HUES64 (cell line): ENCODE measurements at regions not wholly inside any gene's neighbourhood (a gene's known extent, or its start where the extent isn't known, plus 50 kb on each side); places are given as distances from the start of the nearest gene placed in this dataset.
"Not testable (repeated sequence)": the region's sequence is repeated elsewhere in the genome, so short reads cannot be mapped to it uniquely, and the experiment has no call there.

Experiments
- H3K27ac ChIP-seq: 2 replicates; pipeline ENCODE4 v1.7.0; 2013; ENCODE audit warnings: low read depth, low read length, inconsistent platforms
- H3K27me3 ChIP-seq: 2 replicates; pipeline ENCODE4 v1.6.1; 2013; ENCODE audit warnings: mild to moderate bottlenecking, low read length; ENCODE audit not compliant: insufficient read depth
- H3K36me3 ChIP-seq: 2 replicates; pipeline ENCODE4 v1.6.1; 2013; ENCODE audit warnings: mild to moderate bottlenecking, low read length; ENCODE audit not compliant: insufficient read depth
- H3K4me1 ChIP-seq: 2 replicates; pipeline ENCODE4 v1.6.1; 2013; ENCODE audit warnings: mild to moderate bottlenecking, low read length, moderate library complexity; ENCODE audit not compliant: insufficient read depth
- H3K4me3 ChIP-seq: 2 replicates; pipeline ENCODE4 v1.5.1; 2013; ENCODE audit warnings: mild to moderate bottlenecking, low read length, moderate library complexity
- H3K9ac ChIP-seq: 2 replicates; pipeline ENCODE4 v1.6.1; 2013; ENCODE audit warnings: mild to moderate bottlenecking, low read depth, low read length
- H3K9me3 ChIP-seq: 2 replicates; pipeline ENCODE4 v1.6.1; 2013; ENCODE audit warnings: low read depth, low read length; ENCODE audit not compliant: insufficient read depth
- WGBS: fragments of 150-250, 120-280 bp; methylation state at CpG from one replicate; pipeline ENCODE4 v1.1.7; 2013; ENCODE audit warnings: missing lambda C conversion rate; 5-methylcytosine and 5-hydroxymethylcytosine counted together

DNA sequence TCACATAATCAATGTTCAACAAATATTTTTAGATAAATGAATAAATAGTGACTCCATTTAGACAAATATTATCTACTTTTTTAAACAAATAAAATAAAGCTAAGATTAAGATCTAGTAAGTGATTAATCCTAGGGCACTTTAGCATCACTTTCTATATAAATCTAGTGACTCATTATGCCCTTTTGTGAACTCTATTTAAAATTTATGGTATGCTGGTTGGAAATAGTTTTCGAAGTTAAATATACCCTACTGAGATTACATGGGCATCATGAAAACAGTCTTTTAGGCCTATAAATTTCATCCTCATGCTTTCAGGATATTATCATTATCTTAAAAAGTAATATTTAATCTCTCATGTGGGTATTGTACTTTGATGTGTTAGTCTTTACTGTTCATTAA lies 140.4 kb upstream of the UFL1 start:
- Histone ChIP-seq H3K9ac (no peak overlapping the region), H3K4me3 (no peak overlapping the region), H3K9me3 (no peaks in the 10 kb centered on the region), H3K4me1 (no peaks in the 10 kb centered on the region), H3K27ac (no peak overlapping the region), H3K27me3 (no peaks in the 10 kb centered on the region), H3K36me3 (no peaks in the 10 kb centered on the region)
- WGBS: no CpG with 5 or more reads among the region's 1 CpG

- H3K4me3 ChIP-seq: peak overlapping the region; percentile 36
- peak overlapping the region; percentile 38; the same call in 1 of the 2 replicates for H3K27ac ChIP-seq
- H3K9ac ChIP-seq: no peak overlapping the region
- peaks cover 16% of the 10 kb centered on the region for H3K4me1 ChIP-seq
- WGBS: 1% methylated on average over 7 of the region's 9 CpGs
- no peaks in the 10 kb centered on the region for H3K27me3 ChIP-seq
- no peaks in the 10 kb centered on the region for H3K9me3 ChIP-seq
- H3K36me3 ChIP-seq: no peaks in the 10 kb centered on the region
Measured at GRCh38 chr6:96391776-96392360, 129.7 kb upstream of the UFL1 start.

DNA sequence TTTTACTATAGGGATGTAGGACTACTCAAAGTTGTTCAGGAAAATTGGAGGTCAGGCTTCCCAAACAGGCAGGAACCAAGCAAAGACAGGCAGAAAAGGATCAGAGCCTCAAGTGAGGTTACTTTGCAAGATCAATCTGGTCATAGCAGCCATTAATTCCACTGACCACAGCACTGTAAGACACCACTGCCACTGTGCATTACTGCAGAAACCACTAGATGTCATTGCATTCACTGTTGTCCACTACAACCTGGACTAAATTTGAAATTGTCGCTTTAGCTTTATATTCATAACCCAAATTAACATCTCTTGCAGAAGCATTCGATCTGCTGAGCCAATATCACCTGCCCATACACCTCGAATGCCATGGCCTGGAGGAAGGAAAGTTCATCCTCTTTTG lies 126.9 kb upstream of the UFL1 start:
- H3K36me3 ChIP-seq: no peaks in the 10 kb centered on the region
- H3K9me3 ChIP-seq: peaks cover 6% of the 10 kb centered on the region; the same call in 1 of the 2 replicates
- H3K4me3 ChIP-seq: no peak overlapping the region
- no peaks in the 10 kb centered on the region for H3K27me3 ChIP-seq
- 86% methylated on average over 3 of the region's 3 CpGs for WGBS
- no peak overlapping the region for H3K9ac ChIP-seq
- peaks cover 16% of the 10 kb centered on the region for H3K4me1 ChIP-seq
- no peak overlapping the region for H3K27ac ChIP-seq

DNA sequence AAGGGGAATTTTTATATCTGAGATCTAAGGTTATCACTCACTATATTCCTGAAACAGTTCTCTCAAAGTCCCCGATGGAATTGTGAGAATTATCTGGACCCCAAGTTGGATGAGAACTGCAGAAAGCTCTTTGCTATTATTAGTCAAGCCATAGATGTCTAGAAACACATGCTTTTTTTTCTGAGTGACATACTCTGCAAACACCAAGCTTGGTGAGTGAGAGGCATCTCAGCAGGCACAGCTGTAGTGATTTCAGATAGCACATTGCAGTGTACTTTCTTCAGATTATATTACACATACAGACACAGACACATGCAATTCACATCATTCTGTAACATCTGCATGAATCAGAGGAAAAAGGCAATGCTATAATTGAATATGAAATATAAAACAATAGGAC lies 111.1 kb upstream of the UFL1 start:
- Histone ChIP-seq H3K27me3 (no peaks in the 10 kb centered on the region), H3K9me3 (no peaks in the 10 kb centered on the region), H3K4me1 (no peaks in the 10 kb centered on the region), H3K36me3 (no peaks in the 10 kb centered on the region), H3K27ac (no peak overlapping the region), H3K4me3 (no peak overlapping the region), H3K9ac (no peak overlapping the region)
- WGBS: 84% methylated on average over 1 of the region's 1 CpG

DNA sequence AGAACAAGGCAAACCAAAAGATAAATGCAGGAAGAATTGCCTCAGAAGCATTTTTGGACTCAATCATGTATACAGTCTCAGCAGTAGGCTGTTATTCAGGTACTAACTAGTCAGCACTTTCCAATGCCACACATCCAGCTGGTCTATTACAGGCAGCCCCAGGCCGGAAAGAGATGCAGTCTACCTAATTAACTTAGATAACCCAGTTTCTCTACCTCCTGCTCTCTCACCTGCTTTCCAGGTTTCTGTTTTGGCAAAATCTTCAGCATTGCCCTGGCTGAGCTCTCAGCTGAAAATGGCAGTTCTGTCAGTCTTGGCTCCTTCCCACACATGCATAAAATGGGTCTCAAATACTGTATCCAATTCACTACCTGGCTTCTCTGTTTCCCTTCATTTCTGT lies 101.3 kb upstream of the UFL1 start:
- Histone ChIP-seq H3K36me3 (no peaks in the 10 kb centered on the region), H3K4me1 (peaks cover 8% of the 10 kb centered on the region; the same call in 1 of the 2 replicates), H3K27me3 (no peaks in the 10 kb centered on the region), H3K9ac (no peak overlapping the region), H3K9me3 (peaks cover 12% of the 10 kb centered on the region), H3K27ac (no peak overlapping the region), H3K4me3 (no peak overlapping the region)
- 96% methylated on average over 1 of the region's 1 CpG for WGBS

DNA sequence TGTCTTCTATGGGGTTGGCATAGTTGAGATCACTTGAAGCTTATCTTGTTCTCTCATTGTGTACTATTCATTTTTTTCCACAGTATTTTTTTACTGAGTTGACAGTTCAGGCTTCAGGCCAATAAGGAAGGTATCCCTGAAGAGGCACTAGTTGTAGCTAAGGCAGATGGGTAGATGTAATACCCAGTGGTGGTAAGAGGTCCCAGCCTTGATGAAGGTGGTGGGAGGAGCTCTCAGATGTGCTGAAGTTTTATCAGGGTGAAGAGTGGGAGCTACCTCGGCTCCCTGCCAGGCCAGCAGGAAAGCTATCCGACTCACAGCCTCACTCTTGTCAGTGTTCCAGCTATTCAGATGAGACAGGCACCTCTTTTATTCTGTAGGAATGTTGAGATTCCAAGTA lies 87.7 kb upstream of the UFL1 start:
- H3K4me3 ChIP-seq: no peak overlapping the region
- H3K9me3 ChIP-seq: no peaks in the 10 kb centered on the region
- no peak overlapping the region for H3K27ac ChIP-seq
- no peaks in the 10 kb centered on the region for H3K36me3 ChIP-seq
- H3K27me3 ChIP-seq: no peaks in the 10 kb centered on the region
- 96% methylated on average over 2 of the region's 2 CpGs for WGBS
- H3K4me1 ChIP-seq: no peaks in the 10 kb centered on the region
- H3K9ac ChIP-seq: no peak overlapping the region

DNA sequence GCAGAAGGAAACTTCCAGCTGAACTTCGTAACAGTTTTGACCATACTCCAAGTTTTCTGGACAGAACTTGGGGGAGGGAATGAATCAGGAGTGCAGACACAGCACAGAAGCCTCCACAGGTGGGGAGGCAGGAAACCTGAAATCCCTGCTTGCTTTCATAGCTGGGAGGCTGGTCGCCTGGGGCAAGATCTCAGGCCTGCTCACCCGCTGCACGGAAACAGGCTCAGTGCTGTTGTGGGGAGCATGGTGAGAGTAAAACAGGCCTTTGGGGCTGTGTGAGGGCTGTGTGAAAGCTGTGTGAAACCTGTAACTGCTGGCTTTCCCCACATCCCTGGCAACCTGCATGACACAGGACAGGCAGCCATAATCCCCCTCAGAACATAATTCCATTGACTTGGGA lies 85.2 kb upstream of the UFL1 start:
- Histone ChIP-seq H3K9me3 (no peaks in the 10 kb centered on the region), H3K4me1 (no peaks in the 10 kb centered on the region), H3K27ac (no peak overlapping the region), H3K4me3 (no peak overlapping the region), H3K27me3 (no peaks in the 10 kb centered on the region), H3K9ac (no peak overlapping the region), H3K36me3 (no peaks in the 10 kb centered on the region)
- 71% methylated on average over 4 of the region's 4 CpGs for WGBS

DNA sequence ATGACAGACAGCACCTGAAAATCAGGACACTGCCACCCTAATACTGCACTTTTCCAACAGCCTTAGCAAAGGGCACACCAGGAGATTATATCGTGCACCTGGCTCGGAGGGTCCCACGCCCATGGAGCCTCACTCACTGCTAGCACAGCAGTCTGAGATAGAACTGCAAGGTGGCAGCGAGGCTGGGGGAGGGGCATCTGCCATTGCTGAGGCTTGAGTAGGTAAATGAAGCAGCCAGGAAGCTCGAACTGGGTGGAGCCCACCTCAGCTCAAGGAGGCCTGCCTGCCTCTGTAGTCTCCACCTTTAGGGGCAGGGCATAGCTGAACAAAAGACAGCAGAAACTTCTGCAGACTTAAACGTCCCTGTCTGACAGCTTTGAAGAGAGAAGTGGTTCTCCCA lies 84.4 kb upstream of the UFL1 start:
- H3K9me3 ChIP-seq, H3K27me3 ChIP-seq, H3K9ac ChIP-seq, H3K36me3 ChIP-seq, H3K4me3 ChIP-seq, H3K4me1 ChIP-seq, H3K27ac ChIP-seq: not testable (repeated sequence)
- 85% methylated on average over 6 of the region's 6 CpGs for WGBS

GRCh38 chr6:96450082-96450769 lies 71.4 kb upstream of the UFL1 start:
- Histone ChIP-seq H3K9me3 (peaks cover 6% of the 10 kb centered on the region), H3K9ac (no peak overlapping the region), H3K36me3 (no peaks in the 10 kb centered on the region), H3K27ac (no peak overlapping the region), H3K4me3 (no peak overlapping the region), H3K27me3 (no peaks in the 10 kb centered on the region), H3K4me1 (no peaks in the 10 kb centered on the region)
- WGBS: 92% methylated on average over 4 of the region's 5 CpGs

GRCh38 chr6:96450770-96451130 lies 70.9 kb upstream of the UFL1 start:
- Histone ChIP-seq H3K36me3 (no peaks in the 10 kb centered on the region), H3K27ac (no peak overlapping the region), H3K9ac (no peak overlapping the region)

GRCh38 chr6:96458771-96459170 lies 62.8 kb upstream of the UFL1 start:
- no peak overlapping the region for H3K27ac ChIP-seq
- 84% methylated on average over 4 of the region's 4 CpGs for WGBS

More at GRCh38 chr6:96450770-96451130, 70.9 kb upstream of the UFL1 start:
- Histone ChIP-seq H3K4me3 (no peak overlapping the region), H3K4me1 (no peaks in the 10 kb centered on the region), H3K27me3 (no peaks in the 10 kb centered on the region), H3K9me3 (peaks cover 1% of the 10 kb centered on the region)

More at GRCh38 chr6:96458771-96459170, 62.8 kb upstream of the UFL1 start:
- H3K27me3 ChIP-seq: no peaks in the 10 kb centered on the region
- H3K9me3 ChIP-seq: no peaks in the 10 kb centered on the region
- H3K9ac ChIP-seq: no peak overlapping the region
- H3K4me3 ChIP-seq: no peak overlapping the region
- H3K4me1 ChIP-seq: no peaks in the 10 kb centered on the region
- no peaks in the 10 kb centered on the region for H3K36me3 ChIP-seq
